ENCODE measurements at regions not wholly inside any gene's neighbourhood (a gene's known extent, or its start where the extent isn't known, plus 50 kb on each side); places are given as distances from the start of the nearest gene placed in this dataset.
A peak's percentile ranks its signal among the peaks of the same experiment; 100 is the strongest.

DNA sequence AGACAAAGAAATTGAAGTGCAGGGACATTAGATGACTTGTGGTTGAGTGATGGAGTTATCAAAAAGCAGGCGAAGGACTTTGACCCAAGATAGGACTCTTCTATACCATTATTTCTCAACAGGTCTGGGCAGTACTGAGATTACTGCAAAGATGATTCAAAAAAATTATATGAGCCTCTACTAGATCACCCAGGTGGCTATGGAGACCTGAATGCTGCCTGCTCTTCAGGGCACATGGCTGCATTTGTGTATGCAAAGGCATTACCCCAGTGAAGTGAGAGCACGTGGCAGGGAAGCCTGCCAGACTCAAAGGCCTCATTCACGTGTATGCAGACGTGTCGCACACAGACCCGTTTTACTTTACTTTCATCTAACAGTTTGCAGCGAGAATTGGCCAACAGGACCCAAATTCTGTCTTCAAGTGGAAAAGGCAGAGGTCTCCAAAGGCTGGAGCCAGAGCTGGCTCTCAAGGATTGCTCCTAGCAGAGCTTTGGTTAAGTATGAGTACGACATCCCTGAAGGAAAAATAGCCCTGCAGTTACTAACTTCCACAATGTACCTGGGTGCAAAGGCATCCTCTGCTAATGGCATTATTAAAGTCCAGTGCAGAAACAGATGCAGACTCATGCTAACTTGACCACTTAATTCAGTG, 113.8 kb upstream of the ARMC2 start:
- H3K9me3 ChIP-seq, result no peaks in the 10 kb centered on the region
- H3K4me1 ChIP-seq, result peaks cover 6 to 28% (median 7%) of the 10 kb centered on the region in 4 donors
- no peak for TF ChIP-seq POLR2A (IDR thresholded peaks at IDR 0.05)
- TF ChIP-seq EP300 (IDR thresholded peaks at IDR 0.05; ENCODE audit: low read depth), result no peak
- TF ChIP-seq POLR2AphosphoS5 (IDR thresholded peaks at IDR 0.05), result no peak
- peak; percentile 46 for DNase-seq
- peak overlapping the region in 1 of 4 donors; percentile 60 for H3K27ac ChIP-seq
- 86% methylated on average over 8 of the region's 8 CpGs; no CpG with 5 or more reads in 1 of the 2 donors for WGBS, 2 donors (ENCODE audit: low coverage in 1 of 2)
- intact Hi-C loops (cut with DNase I; ENCODE audit: low total_unique reads), result no loop called here
- in situ Hi-C loops (cut with MboI; ENCODE audit: low pct_ligation_motif_present in 1 of 4, low pct_unique_long_range_greater_than_20kb in 1 of 4, low sequenced_read_pairs in 3 of 4), result no loop called here
- no peak overlapping the region for H3K4me3 ChIP-seq
- H3K36me3 ChIP-seq, result no peaks in the 10 kb centered on the region
- no peaks in the 10 kb centered on the region for H3K27me3 ChIP-seq

- Histone ChIP-seq H3K4me1 (peaks cover 7 to 29% (median 8%) of the 10 kb centered on the region in 4 donors), H3K4me3 (no peak overlapping the region), H3K27ac (peak overlapping the region in 2 of 4 donors; percentile 33 to 60), H3K36me3 (no peaks in the 10 kb centered on the region), H3K9me3 (no peaks in the 10 kb centered on the region), H3K27me3 (no peaks in the 10 kb centered on the region)
- TF ChIP-seq CTCF (IDR thresholded peaks at IDR 0.05) (no peak), POLR2A (IDR thresholded peaks at IDR 0.05) (peak; percentile 9), POLR2AphosphoS5 (IDR thresholded peaks at IDR 0.05) (peak in 1 of 3 donors; percentile 42)
- in situ Hi-C loops (cut with MboI; ENCODE audit: low pct_ligation_motif_present in 1 of 4, low pct_unique_long_range_greater_than_20kb in 1 of 4, low sequenced_read_pairs in 3 of 4) (no loop called here), intact Hi-C loops (cut with DNase I; ENCODE audit: low total_unique reads) (no loop called here)
- WGBS, 2 donors (ENCODE audit: low coverage in 1 of 2), result 85% methylated on average over 2 of the region's 2 CpGs; no CpG with 5 or more reads in 1 of the 2 donors
- no peak for DNase-seq
Measured at GRCh38 chr6:108735310-108736001, 112.8 kb upstream of the ARMC2 start.

DNA sequence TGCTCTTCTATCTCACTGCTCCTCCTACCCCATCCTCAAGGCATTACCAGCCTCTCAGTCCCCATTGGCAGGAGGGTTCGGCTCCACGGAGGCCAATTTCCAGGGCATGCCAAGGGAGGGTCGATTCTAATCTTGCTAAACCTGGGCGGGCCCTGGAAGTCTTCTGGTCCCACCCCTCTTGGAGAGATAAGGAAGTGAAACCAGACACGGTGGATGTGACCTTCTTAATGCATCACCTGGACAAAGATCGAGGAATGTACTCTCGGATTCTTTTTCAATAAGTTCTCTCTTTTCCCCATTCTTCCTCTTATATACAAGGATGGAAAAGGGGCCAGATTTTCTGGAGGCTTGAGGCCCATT, 112.2 kb upstream of the ARMC2 start:
- 45 to 56% methylated on average over 4 to 7 of the region's 7 CpGs for WGBS, 2 donors (ENCODE audit: low coverage in 1 of 2)
- intact Hi-C loops (cut with DNase I; ENCODE audit: low total_unique reads) (no loop called here), in situ Hi-C loops (cut with MboI; ENCODE audit: low pct_ligation_motif_present in 1 of 4, low pct_unique_long_range_greater_than_20kb in 1 of 4, low sequenced_read_pairs in 3 of 4) (no loop called here)
- Histone ChIP-seq H3K4me1 (peaks cover 7 to 30% (median 8%) of the 10 kb centered on the region in 4 donors), H3K27ac (peak overlapping the region in 2 of 4 donors; percentile 33 to 60), H3K4me3 (no peak overlapping the region), H3K27me3 (no peaks in the 10 kb centered on the region), H3K36me3 (no peaks in the 10 kb centered on the region), H3K9me3 (no peaks in the 10 kb centered on the region)
- DNase-seq, result peak; percentile 49
- TF ChIP-seq EP300 (IDR thresholded peaks at IDR 0.05; ENCODE audit: low read depth) (no peak), POLR2A (IDR thresholded peaks at IDR 0.05) (no peak), CTCF (IDR thresholded peaks at IDR 0.05) (no peak), POLR2AphosphoS5 (IDR thresholded peaks at IDR 0.05) (no peak)

GRCh38 chr6:108736832-108737231, 111.4 kb upstream of the ARMC2 start:
- H3K9me3 ChIP-seq, result no peaks in the 10 kb centered on the region
- no peak overlapping the region for H3K4me3 ChIP-seq
- 31 to 61% methylated on average over 3 to 4 of the region's 4 CpGs for WGBS, 2 donors (ENCODE audit: low coverage in 1 of 2)
- no peak for DNase-seq
- no peaks in the 10 kb centered on the region for H3K27me3 ChIP-seq
- in situ Hi-C loops (cut with MboI; ENCODE audit: low pct_ligation_motif_present in 1 of 4, low pct_unique_long_range_greater_than_20kb in 1 of 4, low sequenced_read_pairs in 3 of 4), result no loop called here
- no peak for TF ChIP-seq EP300 (IDR thresholded peaks at IDR 0.05; ENCODE audit: low read depth)
- no peak for TF ChIP-seq CTCF (IDR thresholded peaks at IDR 0.05)
- no peak for TF ChIP-seq POLR2A (IDR thresholded peaks at IDR 0.05)
- no peak for TF ChIP-seq POLR2AphosphoS5 (IDR thresholded peaks at IDR 0.05)
- H3K4me1 ChIP-seq, result peaks cover 7 to 39% (median 8%) of the 10 kb centered on the region in 4 donors
- intact Hi-C loops (cut with DNase I; ENCODE audit: low total_unique reads), result no loop called here
- H3K27ac ChIP-seq, result peak overlapping the region in 1 of 4 donors; percentile 11
- H3K36me3 ChIP-seq, result no peaks in the 10 kb centered on the region

All from transverse colon (tissue), 4 donors.